ENCODE measurements at regions not wholly inside any gene's neighbourhood (a gene's known extent, or its start where the extent isn't known, plus 50 kb on each side); places are given as distances from the start of the nearest gene placed in this dataset.

DNA sequence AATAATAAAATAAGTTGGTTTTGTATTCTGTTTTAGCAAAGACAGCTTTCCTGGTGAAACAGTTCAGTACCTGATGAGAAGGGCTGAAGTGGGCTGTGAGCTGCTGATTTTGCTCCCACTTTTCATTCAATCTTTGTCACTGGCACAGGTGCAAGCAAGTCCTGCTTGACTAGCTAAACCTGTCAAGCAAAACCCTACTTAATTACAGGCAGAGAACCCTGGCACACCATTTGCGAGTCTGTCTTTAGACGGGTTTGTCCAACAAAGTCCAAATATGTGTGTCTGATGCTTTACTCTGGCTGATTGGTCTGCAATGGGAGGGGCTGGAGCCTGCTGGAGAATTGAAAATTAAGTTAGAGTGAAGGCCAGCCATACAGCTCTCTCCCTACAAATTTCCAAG, 267.2 kb downstream of the EPHA4 start:
- ATAC-seq (no peak), DNase-seq (ENCODE audit: low spot score) (no peak)
- Mint-ChIP-seq H3K9me3 (no peaks in the 10 kb centered on the region), H3K36me3 (no peaks in the 10 kb centered on the region), H3K27me3 (ENCODE audit: low read depth) (no peaks in the 10 kb centered on the region), H3K27ac (no peak overlapping the region), H3K4me3 (no peak overlapping the region), H3K4me1 (peaks cover 12% of the 10 kb centered on the region)
- TF ChIP-seq ZNF232 (CRISPR knock-in tag; IDR thresholded peaks at IDR 0.05) (no peak), TEAD4 (CRISPR knock-in tag; IDR thresholded peaks at IDR 0.05) (no peak), GTF2I (CRISPR knock-in tag; conservative IDR thresholded peaks at IDR 0.05) (no peak), PRDM15 (CRISPR knock-in tag; IDR thresholded peaks at IDR 0.05) (no peak), RELA (CRISPR knock-in tag; IDR thresholded peaks at IDR 0.05; ENCODE audit: borderline replicate concordance) (no peak), MXD4 (CRISPR knock-in tag; IDR thresholded peaks at IDR 0.05; ENCODE audit: borderline replicate concordance) (no peak), KAT7 (CRISPR knock-in tag; IDR thresholded peaks at IDR 0.05; ENCODE audit: borderline replicate concordance) (no peak), ZNF263 (CRISPR knock-in tag; IDR thresholded peaks at IDR 0.05; ENCODE audit: low read depth) (no peak), ZSCAN18 (CRISPR knock-in tag; IDR thresholded peaks at IDR 0.05) (no peak), ATF6 (CRISPR knock-in tag; IDR thresholded peaks at IDR 0.05) (no peak), RORB (CRISPR knock-in tag; IDR thresholded peaks at IDR 0.05) (no peak), ZNF416 (CRISPR knock-in tag; IDR thresholded peaks at IDR 0.05) (no peak), NR3C1 (CRISPR knock-in tag; conservative IDR thresholded peaks at IDR 0.05; ENCODE audit: low read depth) (no peak), USF2 (CRISPR knock-in tag; IDR thresholded peaks at IDR 0.05) (no peak), FOXP1 (CRISPR knock-in tag; IDR thresholded peaks at IDR 0.05; ENCODE audit: borderline replicate concordance) (no peak), NFE2L1 (CRISPR knock-in tag; IDR thresholded peaks at IDR 0.05) (no peak), PRRX2 (CRISPR knock-in tag; IDR thresholded peaks at IDR 0.05) (no peak)
- TF ChIP-seq, protein P1, sequence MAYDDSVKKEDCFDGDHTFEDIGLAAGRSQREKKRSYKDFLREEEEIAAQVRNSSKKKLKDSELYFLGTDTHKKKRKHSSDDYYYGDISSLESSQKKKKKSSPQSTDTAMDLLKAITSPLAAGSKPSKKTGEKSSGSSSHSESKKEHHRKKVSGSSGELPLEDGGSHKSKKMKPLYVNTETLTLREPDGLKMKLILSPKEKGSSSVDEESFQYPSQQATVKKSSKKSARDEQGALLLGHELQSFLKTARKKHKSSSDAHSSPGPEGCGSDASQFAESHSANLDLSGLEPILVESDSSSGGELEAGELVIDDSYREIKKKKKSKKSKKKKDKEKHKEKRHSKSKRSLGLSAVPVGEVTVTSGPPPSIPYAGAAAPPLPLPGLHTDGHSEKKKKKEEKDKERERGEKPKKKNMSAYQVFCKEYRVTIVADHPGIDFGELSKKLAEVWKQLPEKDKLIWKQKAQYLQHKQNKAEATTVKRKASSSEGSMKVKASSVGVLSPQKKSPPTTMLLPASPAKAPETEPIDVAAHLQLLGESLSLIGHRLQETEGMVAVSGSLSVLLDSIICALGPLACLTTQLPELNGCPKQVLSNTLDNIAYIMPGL (CRISPR knock-in tag; IDR thresholded peaks at IDR 0.05), result no peak
- TF ChIP-seq, protein P2, sequence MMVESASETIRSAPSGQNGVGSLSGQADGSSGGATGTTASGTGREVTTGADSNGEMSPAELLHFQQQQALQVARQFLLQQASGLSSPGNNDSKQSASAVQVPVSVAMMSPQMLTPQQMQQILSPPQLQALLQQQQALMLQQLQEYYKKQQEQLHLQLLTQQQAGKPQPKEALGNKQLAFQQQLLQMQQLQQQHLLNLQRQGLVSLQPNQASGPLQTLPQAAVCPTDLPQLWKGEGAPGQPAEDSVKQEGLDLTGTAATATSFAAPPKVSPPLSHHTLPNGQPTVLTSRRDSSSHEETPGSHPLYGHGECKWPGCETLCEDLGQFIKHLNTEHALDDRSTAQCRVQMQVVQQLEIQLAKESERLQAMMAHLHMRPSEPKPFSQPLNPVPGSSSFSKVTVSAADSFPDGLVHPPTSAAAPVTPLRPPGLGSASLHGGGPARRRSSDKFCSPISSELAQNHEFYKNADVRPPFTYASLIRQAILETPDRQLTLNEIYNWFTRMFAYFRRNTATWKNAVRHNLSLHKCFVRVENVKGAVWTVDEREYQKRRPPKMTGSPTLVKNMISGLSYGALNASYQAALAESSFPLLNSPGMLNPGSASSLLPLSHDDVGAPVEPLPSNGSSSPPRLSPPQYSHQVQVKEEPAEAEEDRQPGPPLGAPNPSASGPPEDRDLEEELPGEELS (CRISPR knock-in tag; IDR thresholded peaks at IDR 0.05), result no peak
- TF ChIP-seq, protein P3, sequence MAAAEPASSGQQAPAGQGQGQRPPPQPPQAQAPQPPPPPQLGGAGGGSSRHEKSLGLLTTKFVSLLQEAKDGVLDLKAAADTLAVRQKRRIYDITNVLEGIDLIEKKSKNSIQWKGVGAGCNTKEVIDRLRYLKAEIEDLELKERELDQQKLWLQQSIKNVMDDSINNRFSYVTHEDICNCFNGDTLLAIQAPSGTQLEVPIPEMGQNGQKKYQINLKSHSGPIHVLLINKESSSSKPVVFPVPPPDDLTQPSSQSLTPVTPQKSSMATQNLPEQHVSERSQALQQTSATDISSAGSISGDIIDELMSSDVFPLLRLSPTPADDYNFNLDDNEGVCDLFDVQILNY (CRISPR knock-in tag; IDR thresholded peaks at IDR 0.05), result no peak
- POLR2A ChIA-PET, result no interaction called here
- CTCF ChIA-PET, result no interaction called here

Measured in WTC11 (cell line).